Stimulated activated naive CD8-positive, alpha-beta T cell treated with anti-CD3 and anti-CD28 coated beads, Interleukin-15, amount 100 ng/mL, for 72 hours (primary cell): ENCODE measurements at regions not wholly inside any gene's neighbourhood (a gene's known extent, or its start where the extent isn't known, plus 50 kb on each side); places are given as distances from the start of the nearest gene placed in this dataset.

Source experiments
- ATAC-seq: fragments of 150-1000 bp; cut with Tn5 transposase; 2 replicates; pipeline ENCODE4 v1.10.0; 2021; ENCODE audit warnings: mild to moderate bottlenecking, moderate library complexity
- DNase-seq, 2 donors: peaks; one replicate each; pipeline ENCODE4 v3.0.0; 2021 to 2022
- H3K27ac Mint-ChIP-seq, 2 donors: one replicate each; pipeline ENCODE4 v1.8.0; 2022; ENCODE audit warnings: mild to moderate bottlenecking in 2 of 2, mixed read lengths in 2 of 2, moderate library complexity in 2 of 2
- H3K27me3 Mint-ChIP-seq: one replicate; pipeline ENCODE4 v1.8.0; 2022; ENCODE audit warnings: mixed read lengths
- H3K4me1 Mint-ChIP-seq: one replicate; pipeline ENCODE4 v1.8.0; 2022; ENCODE audit warnings: mild to moderate bottlenecking, mixed read lengths
- H3K4me3 Mint-ChIP-seq, 2 donors: one replicate each; pipeline ENCODE4 v1.8.0; 2022; ENCODE audit warnings: mild to moderate bottlenecking in 2 of 2, mixed read lengths in 2 of 2, moderate library complexity in 1 of 2
- H3K9me3 Mint-ChIP-seq, 2 donors: one replicate each; pipeline ENCODE4 v1.8.0; 2022; ENCODE audit warnings: mixed read lengths in 2 of 2

DNA sequence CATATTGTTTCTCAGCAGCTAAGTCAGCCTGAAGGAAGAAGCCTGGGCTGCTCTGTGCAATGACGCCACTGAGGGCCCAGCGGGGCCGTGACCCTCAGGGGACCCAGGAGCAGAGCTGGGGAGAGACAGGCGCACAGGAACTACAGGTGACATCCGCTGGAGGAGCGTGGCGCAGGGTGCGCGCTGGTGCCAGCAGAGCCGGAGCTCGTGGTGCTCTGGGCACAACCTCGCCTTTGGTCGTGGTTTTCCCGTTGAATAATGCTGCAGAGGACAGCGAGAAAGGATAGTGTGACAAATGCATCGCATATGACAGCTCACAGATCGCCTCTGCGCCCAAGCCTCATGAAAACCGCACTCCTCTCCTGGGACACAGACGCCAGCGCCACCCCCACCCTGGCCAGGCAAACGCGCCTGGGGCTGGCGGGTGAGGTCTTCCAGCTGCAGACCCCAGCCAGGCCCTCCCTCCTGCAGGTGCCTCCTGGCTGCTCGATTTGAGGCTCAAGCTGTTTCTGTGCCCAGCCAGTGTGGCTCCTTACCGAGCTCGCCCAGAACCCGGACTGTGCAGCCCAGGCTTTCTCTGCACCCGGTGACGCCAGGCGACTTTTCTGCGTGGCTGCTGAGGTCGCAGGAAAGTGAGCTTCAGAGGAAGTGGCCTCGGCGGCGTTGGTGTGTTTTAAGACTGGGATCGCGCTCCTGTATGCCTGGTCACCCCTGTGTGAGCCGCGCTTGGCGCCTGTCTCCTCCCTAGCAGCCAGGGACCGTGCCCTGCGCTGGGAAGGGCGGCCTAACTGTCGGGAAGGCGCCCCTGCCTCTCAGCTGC is 583.1 kb upstream of the HS6ST1 start:
- Mint-ChIP-seq H3K4me1 (no peaks in the 10 kb centered on the region), H3K27ac (no peak overlapping the region), H3K4me3 (peak overlapping the region in 1 of 2 donors; percentile 36), H3K27me3 (peaks cover 12% of the 10 kb centered on the region), H3K9me3 (no peaks in the 10 kb centered on the region)
- DNase-seq: no peak
- peak; percentile 44 for ATAC-seq

DNA sequence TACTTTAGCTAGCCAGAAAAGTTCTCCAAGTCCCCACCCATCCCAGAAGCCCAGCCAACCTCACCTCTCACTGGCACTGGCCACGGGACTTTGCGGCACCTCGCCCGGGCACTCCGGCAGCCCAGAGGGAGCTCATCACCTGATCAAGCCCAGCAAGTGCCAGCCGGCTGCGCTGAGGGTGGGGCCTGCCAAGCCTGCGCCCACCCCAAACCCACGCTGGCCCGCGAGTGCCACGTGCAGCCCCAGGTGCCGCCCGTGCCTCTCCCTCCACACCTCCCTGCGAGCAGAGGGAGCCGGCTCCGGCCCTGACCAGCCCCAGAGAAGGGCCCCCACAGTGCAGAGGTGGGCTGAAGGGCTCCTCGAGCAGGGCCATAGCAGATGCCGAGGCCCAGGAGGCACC is 585.0 kb upstream of the HS6ST1 start:
- no peak overlapping the region for H3K4me3 Mint-ChIP-seq
- no peaks in the 10 kb centered on the region for H3K9me3 Mint-ChIP-seq
- ATAC-seq: no peak
- H3K27ac Mint-ChIP-seq: no peak overlapping the region
- H3K27me3 Mint-ChIP-seq: peaks cover 12% of the 10 kb centered on the region
- H3K4me1 Mint-ChIP-seq: no peaks in the 10 kb centered on the region
- DNase-seq: no peak

DNA sequence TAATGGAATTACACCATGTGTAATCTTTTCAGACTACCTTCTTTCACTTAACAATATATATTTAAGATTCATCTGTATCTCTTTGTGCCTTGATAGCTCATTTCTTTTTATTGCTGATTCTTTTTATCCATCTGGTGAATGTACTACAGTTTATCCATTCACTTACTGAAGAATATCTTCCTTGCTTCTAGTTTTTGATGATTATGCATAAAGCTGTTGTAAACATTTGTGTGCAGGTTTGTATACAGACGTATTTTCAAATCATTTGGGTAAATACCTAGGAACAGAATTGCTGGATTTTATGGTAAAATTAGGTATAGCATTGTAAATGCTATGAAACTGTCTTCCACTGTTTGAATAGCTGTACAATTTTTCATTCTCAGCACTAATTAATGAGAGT is 592.6 kb upstream of the HS6ST1 start:
- no peak overlapping the region for H3K4me3 Mint-ChIP-seq
- ATAC-seq: no peak
- H3K4me1 Mint-ChIP-seq: no peaks in the 10 kb centered on the region
- H3K27ac Mint-ChIP-seq: no peak overlapping the region
- H3K27me3 Mint-ChIP-seq: no peaks in the 10 kb centered on the region
- H3K9me3 Mint-ChIP-seq: no peaks in the 10 kb centered on the region
- no peak for DNase-seq

DNA sequence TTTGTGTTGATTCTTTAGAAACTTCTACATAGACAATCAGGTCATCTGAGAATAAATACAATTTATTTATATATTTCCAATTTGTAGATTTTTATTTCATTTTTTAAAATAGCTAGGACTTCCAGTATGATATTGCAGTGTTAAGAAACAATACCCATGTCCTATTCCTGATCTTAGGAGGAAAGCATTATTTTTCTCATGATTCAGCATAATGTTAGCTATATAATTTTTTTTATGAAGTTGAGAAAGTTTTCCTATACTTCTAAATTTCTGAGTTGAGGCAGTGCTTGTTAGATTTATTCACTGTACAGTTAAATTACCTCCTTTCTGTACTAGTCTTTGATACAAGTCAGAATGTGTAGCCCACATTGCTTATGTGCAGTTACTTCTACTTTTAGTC is 595.7 kb upstream of the HS6ST1 start:
- Mint-ChIP-seq H3K4me1 (no peaks in the 10 kb centered on the region), H3K4me3 (no peak overlapping the region), H3K9me3 (peaks cover 6 to 9% of the 10 kb centered on the region in 2 donors), H3K27ac (no peak overlapping the region), H3K27me3 (no peaks in the 10 kb centered on the region)
- DNase-seq (no peak), ATAC-seq (no peak)

DNA sequence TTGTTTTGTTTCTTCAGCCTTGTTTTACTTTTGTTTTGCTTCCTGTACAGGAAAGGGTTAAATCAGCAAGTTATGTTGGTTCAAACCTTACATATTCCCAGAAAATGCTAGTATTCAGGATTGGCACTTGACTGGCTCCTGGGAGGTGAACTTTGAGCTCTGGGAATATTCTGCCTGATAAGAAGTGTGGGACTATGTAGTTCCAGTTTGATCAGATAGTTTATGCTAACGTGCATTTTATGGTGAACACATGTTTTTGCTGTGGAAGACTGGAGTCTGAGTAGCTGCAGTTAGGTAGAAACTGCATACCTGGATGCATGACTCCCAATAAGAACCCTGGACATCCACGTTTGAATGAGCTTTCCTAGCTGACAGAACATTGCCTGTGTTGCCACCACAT is 603.1 kb upstream of the HS6ST1 start:
- ATAC-seq (no peak), DNase-seq (no peak)
- Mint-ChIP-seq H3K27ac (no peak overlapping the region), H3K4me3 (no peak overlapping the region), H3K4me1 (no peaks in the 10 kb centered on the region), H3K27me3 (no peaks in the 10 kb centered on the region), H3K9me3 (peaks cover 6 to 15% of the 10 kb centered on the region in 2 donors)

DNA sequence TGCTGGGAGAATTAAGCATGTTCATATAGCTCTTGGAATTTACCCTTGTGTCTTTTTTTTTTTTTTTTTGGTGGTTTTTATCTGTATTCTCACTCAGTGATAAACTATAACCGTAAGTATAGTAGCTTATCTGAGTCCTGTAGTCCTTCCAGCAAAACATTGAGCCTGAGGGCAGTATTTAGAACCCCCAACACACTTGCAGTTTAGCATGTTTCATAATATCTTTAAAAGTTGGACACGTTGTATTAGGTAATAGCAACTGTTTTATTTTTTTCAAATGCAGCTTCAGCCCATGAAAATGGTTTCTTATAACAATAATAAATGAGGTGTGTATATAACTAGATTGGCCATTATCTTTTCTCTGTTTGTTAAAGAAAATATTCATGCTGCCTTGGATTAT is 603.5 kb upstream of the HS6ST1 start:
- Mint-ChIP-seq H3K9me3 (peaks cover 6 to 14% of the 10 kb centered on the region in 2 donors), H3K27ac (no peak overlapping the region), H3K27me3 (no peaks in the 10 kb centered on the region), H3K4me1 (no peaks in the 10 kb centered on the region), H3K4me3 (no peak overlapping the region)
- no peak for DNase-seq
- ATAC-seq: no peak

DNA sequence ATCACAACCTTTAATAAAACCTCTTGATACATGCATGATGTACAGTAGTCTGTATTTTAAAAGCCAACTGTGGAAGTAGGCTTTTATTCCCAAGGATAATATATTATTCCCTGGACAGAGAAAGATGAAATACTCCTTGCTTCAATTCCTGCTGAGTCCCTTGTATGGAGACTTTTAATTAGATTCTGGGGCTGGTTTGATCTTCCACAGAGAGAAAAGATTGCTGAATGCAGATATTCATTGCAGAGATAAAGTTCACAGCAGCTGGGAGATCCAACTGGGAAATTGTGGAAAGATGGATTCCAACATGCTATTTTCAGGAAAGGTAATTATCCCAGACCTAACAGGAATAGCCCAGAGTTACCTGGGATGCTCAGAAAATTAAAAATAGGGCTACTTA is 607.0 kb upstream of the HS6ST1 start:
- no peaks in the 10 kb centered on the region for H3K4me1 Mint-ChIP-seq
- H3K4me3 Mint-ChIP-seq: no peak overlapping the region
- DNase-seq (no peak), ATAC-seq (no peak)
- H3K27me3 Mint-ChIP-seq: no peaks in the 10 kb centered on the region
- no peak overlapping the region for H3K27ac Mint-ChIP-seq
- peaks cover 0 to 7% of the 10 kb centered on the region in 2 donors for H3K9me3 Mint-ChIP-seq

DNA sequence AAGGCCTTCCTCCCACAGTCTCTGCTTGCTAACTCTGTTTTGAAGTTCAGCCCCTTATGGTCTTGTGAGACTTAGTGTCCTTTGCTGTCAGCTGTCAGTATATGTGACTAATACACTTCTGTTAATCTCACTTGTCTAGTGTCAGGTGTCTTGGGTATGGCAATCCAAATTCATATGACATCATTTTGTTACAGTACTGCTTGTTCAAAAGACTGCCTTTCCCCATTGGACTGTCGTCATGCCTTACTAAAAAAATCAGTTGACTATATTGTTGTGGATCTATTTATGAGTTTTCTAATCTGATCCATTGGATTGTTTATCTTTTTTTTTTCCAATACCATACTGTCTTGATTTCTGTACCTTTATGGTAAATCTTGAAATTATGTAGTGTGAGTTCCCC is 611.4 kb upstream of the HS6ST1 start:
- H3K27me3 Mint-ChIP-seq: no peaks in the 10 kb centered on the region
- ATAC-seq (no peak), DNase-seq (no peak)
- no peaks in the 10 kb centered on the region for H3K9me3 Mint-ChIP-seq
- H3K27ac Mint-ChIP-seq: no peak overlapping the region
- H3K4me3 Mint-ChIP-seq: no peak overlapping the region
- no peaks in the 10 kb centered on the region for H3K4me1 Mint-ChIP-seq

DNA sequence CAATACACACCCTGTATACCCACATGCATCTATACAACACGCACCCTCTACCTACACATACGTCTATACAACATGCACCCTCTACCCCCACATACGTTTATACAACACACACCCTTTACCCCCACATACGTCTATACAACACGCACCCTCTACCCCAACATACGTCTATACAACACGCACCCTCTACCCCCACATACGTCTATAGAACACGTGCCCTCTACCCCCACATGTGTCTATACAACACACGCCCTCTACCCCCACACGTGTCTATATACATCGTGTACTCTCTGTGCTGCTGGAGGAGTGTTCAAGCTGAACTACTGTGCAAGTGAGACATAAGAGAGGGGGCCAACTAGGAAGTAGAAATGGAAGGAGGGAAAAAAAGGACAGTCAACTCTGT is 621.7 kb upstream of the HS6ST1 start:
- ATAC-seq (no peak), DNase-seq (no peak)
- Mint-ChIP-seq H3K4me3 (no peak overlapping the region), H3K27ac (no peak overlapping the region), H3K9me3 (peaks cover 0 to 5% of the 10 kb centered on the region in 2 donors), H3K27me3 (no peaks in the 10 kb centered on the region), H3K4me1 (no peaks in the 10 kb centered on the region)

DNA sequence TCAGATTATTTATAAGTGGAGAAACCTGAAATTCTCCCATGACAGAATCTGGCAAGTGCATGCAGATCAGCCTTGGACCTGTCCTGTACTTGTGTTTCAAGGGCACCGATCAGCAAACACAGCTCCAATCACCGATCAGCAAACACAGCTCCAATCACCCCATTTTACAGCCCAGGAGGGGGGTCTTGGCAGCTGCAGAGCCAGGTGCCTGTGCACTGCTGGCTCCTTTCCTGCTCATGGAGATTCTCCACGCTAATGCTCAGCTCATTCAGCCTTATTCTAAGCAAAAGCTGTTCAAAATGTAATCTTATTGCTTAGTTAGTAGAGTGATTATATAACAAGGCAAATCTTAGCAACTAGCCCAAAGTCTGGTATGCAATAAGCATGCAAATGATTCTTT is 623.1 kb upstream of the HS6ST1 start:
- no peak for ATAC-seq
- Mint-ChIP-seq H3K9me3 (peaks cover 0 to 5% of the 10 kb centered on the region in 2 donors), H3K27me3 (no peaks in the 10 kb centered on the region)

DNA sequence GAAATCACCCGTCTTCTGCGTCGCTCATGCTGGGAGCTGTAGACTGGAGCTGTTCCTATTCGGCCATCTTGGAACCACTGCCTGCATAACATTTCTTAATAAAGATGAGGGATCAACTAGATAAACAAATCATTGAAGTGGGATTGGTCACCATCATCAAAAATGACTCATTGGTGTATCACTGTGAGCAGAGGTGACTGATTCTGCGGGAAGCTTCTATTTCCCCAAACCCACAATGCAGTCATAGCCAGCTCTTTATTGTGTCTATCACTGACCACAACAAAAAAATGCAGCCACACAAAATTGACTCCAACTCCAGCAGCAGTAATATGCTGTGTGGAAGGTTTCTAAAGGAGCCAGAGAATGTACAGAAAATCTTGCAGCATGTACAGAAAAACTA is 630.7 kb upstream of the HS6ST1 start:
- Mint-ChIP-seq H3K27ac (no peak overlapping the region), H3K9me3 (peaks cover 3 to 8% of the 10 kb centered on the region in 2 donors), H3K27me3 (no peaks in the 10 kb centered on the region), H3K4me1 (no peaks in the 10 kb centered on the region), H3K4me3 (no peak overlapping the region)
- no peak for DNase-seq
- no peak for ATAC-seq

More for the DNA sequence above, 623.1 kb upstream of the HS6ST1 start:
- Mint-ChIP-seq H3K27ac (no peak overlapping the region), H3K4me1 (no peaks in the 10 kb centered on the region), H3K4me3 (no peak overlapping the region)
- DNase-seq: no peak

DNA sequence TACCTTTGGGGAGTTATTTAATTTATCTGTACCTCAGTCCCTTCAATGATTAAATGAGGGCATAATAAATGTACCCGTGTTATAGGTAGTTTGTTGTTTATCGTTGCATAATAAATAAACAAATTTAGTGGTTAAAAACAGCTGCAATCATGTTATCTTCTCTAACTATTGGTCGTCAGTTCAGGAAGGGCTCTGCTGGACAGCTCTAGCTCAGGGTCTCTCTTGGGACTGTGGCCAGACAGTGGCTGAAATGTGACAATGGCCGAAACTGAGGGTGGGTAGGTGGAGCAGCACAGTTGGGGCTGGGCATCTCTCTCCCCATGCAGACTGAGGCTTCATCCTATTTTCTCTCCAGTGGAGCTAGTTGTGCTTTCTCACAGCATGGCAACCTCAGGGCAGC is 632.1 kb upstream of the HS6ST1 start:
- ATAC-seq (no peak), DNase-seq (no peak)
- Mint-ChIP-seq H3K27ac (no peak overlapping the region), H3K27me3 (no peaks in the 10 kb centered on the region), H3K9me3 (peaks cover 8 to 15% of the 10 kb centered on the region in 2 donors), H3K4me1 (no peaks in the 10 kb centered on the region), H3K4me3 (no peak overlapping the region)

DNA sequence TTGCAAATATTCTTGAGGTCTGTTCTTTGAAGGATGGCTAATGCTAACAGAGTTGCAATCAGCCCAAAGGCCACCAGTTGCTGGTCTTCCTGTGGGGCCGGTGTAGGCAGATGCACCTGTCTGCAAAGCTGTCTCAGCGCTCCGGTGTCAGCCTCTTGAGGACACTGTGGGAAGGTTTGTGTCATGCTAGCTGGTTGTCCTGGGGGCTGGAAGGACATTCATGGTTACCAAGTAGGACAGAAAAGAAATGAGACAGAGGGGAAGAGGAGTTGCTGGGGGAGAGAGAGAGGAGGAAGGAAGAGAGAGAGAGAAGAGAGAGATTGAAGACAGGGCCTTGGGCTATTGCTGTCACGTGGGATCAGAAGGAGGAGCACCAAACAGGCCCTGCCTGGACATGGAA is 639.6 kb upstream of the HS6ST1 start:
- ATAC-seq (no peak), DNase-seq (no peak)
- Mint-ChIP-seq H3K9me3 (peaks cover 9 to 29% of the 10 kb centered on the region in 2 donors), H3K4me3 (no peak overlapping the region), H3K4me1 (no peaks in the 10 kb centered on the region), H3K27me3 (no peaks in the 10 kb centered on the region), H3K27ac (no peak overlapping the region)

DNA sequence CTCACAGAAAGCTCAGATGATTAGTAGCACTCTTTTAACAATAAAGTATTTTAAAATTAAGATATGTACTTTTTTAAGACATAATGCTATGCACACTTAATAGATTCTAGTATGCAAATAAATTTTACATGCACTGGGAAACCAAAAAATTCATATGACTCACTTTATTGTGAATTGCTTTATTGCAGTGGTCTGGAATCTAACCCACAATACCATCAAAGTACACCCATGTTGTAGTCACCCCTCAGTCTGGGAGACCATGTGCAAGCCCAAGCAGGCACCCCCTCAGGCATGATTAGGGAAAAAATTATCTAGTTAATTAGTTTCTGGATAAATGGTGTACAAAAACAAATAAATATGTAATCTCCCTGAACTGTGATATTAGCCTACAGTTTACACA is 649.0 kb upstream of the HS6ST1 start:
- ATAC-seq (no peak), DNase-seq (no peak)
- H3K4me1 Mint-ChIP-seq: no peaks in the 10 kb centered on the region
- H3K27ac Mint-ChIP-seq: no peak overlapping the region
- peaks cover 0 to under 1% of the 10 kb centered on the region in 2 donors for H3K9me3 Mint-ChIP-seq
- H3K27me3 Mint-ChIP-seq: no peaks in the 10 kb centered on the region
- H3K4me3 Mint-ChIP-seq: no peak overlapping the region

DNA sequence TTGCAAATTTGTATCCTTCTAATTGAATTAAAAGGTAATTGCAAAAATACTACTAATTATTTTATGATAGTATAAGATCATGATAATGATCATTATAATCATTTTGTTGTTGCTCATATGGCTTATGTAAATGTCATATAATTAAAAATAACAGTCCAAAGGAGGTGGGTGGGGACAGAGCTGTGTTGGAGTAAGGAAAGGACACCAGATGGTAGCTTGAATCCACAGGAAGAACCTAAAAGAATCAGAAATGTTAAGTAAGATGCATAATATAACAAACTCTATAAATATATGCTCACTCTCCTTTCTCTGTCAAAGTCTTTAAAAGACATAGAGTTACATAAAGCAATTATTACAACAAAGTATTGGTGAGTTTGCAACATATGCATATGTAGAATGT is 650.7 kb upstream of the HS6ST1 start:
- no peaks in the 10 kb centered on the region for H3K27me3 Mint-ChIP-seq
- no peak for DNase-seq
- no peak overlapping the region for H3K27ac Mint-ChIP-seq
- no peak overlapping the region for H3K4me3 Mint-ChIP-seq
- H3K9me3 Mint-ChIP-seq: no peaks in the 10 kb centered on the region
- no peaks in the 10 kb centered on the region for H3K4me1 Mint-ChIP-seq
- ATAC-seq: no peak

DNA sequence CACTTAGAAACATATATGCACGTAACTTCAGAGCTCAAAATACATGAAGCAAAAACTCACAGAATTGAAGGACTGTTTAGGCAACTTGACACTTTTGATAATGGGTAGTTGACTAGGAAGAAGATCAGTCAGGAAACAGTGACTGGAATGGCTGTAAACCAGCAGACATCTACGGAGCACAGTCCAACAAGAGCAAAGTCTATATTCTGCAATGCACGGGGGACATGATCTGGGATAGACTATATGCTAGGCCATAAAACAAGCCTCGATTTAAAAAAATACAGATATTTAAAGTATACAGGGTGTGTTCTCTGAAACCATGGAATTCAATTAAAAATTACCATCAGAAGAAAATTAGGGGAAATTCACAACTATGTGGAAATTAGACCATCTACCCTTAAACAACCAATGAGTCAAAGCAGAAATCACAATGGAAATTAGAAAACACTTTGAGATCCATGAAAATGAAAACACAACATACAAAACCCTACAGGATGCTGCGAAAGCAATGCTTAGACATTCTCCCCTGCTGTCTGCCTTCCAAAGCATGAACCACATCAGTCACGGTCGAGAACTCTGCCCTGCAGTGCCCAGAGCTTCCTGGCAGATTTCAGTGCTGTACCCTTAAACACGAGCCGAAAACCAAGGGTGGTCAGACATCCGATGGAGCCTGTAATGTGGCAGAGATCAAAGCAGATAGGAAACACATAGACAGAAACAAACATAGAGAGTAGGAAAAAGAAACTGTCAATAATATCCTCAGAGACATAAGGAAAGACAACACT is 651.9 kb upstream of the HS6ST1 start:
- H3K27ac Mint-ChIP-seq: no peak overlapping the region
- H3K9me3 Mint-ChIP-seq: no peaks in the 10 kb centered on the region
- no peaks in the 10 kb centered on the region for H3K4me1 Mint-ChIP-seq
- no peak overlapping the region for H3K4me3 Mint-ChIP-seq
- ATAC-seq (peak; percentile 52), DNase-seq (no peak)
- no peaks in the 10 kb centered on the region for H3K27me3 Mint-ChIP-seq
